GM12878 (cell line): ENCODE measurements at regions not wholly inside any gene's neighbourhood (a gene's known extent, or its start where the extent isn't known, plus 50 kb on each side); places are given as distances from the start of the nearest gene placed in this dataset.

Experiments used
- ATAC-seq: fragments of 200-7000 bp; cut with Tn5 transposase; 3 replicates; pipeline ENCODE4 v1.9.1; 2020; ENCODE audit warnings: mild to moderate bottlenecking, moderate library complexity
- BruUV-seq: library from RNA; stranded (reverse); fragments of 400-500 nt; replicated peaks from 2 replicates; lab custom pipeline; 2021; lab: Mats Ljungman, UMichigan
- CTCF ChIA-PET: fragments of 300-600 bp; sonication (Branson Sonifier 250); formaldehyde crosslinking; extraction: SDS; loops from one replicate; lab custom pipeline; 2021; ENCODE audit warnings: inconsistent platforms; lab: Yijun Ruan, JAX
- POLR2A ChIA-PET: fragments of 350-600 bp; formaldehyde crosslinking; extraction: SDS; loops from one replicate; lab custom pipeline; 2021; ENCODE audit warnings: inconsistent platforms; lab: Charles Lee
- RAD21 ChIA-PET: fragments of 300-600 bp; sonication (Branson Sonifier 250); formaldehyde crosslinking; loops from one replicate; lab custom pipeline; 2023; ENCODE audit warnings: antibody characterized with exemption; ENCODE audit not compliant: unreplicated experiment; lab: Charles Lee
- SMC1A ChIA-PET: fragments of 300-600 bp; sonication (Branson Sonifier 250); formaldehyde crosslinking; loops from one replicate; lab custom pipeline; 2023; ENCODE audit not compliant: unreplicated experiment, uncharacterized antibody; lab: Charles Lee
- DNase-seq: peaks from one replicate; pipeline ENCODE4 v3.0.0-alpha.2; 2011; ENCODE audit warnings: low read depth, low spot score
- FAIRE-seq: peaks from 3 replicates; lab custom pipeline; 2011; peaks lifted over from hg19 to GRCh38; lab: Jason Lieb, UNC
- H2AFZ ChIP-seq: 2 replicates; pipeline ENCODE4 v1.6.0; 2011; ENCODE audit warnings: low read depth, low read length, control low read depth; ENCODE audit not compliant: control insufficient read depth
- H3K27ac ChIP-seq: 2 replicates; pipeline ENCODE4 v1.5.1; 2011; ENCODE audit warnings: control low read depth; ENCODE audit not compliant: control insufficient read depth, insufficient read depth
- H3K27me3 ChIP-seq, 2 experiments: replicated peaks in 1 of 2; 2 replicates each; pipeline versions ENCODE4 v1.6.0 to v1.6.1; 2011; ENCODE audit warnings: low read length in 1 of 2; ENCODE audit not compliant: control insufficient read depth in 2 of 2, insufficient read depth in 2 of 2
- H3K36me3 ChIP-seq, 2 experiments: 2 replicates each; pipeline ENCODE4 v1.5.1; 2011; ENCODE audit warnings: low read length in 1 of 2; ENCODE audit not compliant: control insufficient read depth in 2 of 2, insufficient read depth in 2 of 2
- H3K4me1 ChIP-seq: 2 replicates; pipeline ENCODE4 v1.6.1; 2011; ENCODE audit warnings: mild to moderate bottlenecking, low read length, moderate library complexity, mixed read lengths; ENCODE audit not compliant: control insufficient read depth, insufficient read depth
- H3K4me2 ChIP-seq: 2 replicates; pipeline ENCODE4 v1.6.0; 2011; ENCODE audit warnings: control low read depth; ENCODE audit not compliant: control insufficient read depth, insufficient read depth
- H3K4me3 ChIP-seq: fragments of 200-600 bp; sonication (generic); 2 replicates; pipeline ENCODE4 v1.5.1; 2016
- H3K79me2 ChIP-seq: 2 replicates; pipeline ENCODE4 v1.6.0; 2011; ENCODE audit warnings: low read length; ENCODE audit not compliant: control insufficient read depth, insufficient read depth
- H3K9ac ChIP-seq: 2 replicates; pipeline ENCODE4 v1.8.0; 2011; ENCODE audit warnings: low read length, control low read depth, mixed read lengths; ENCODE audit not compliant: control insufficient read depth, insufficient read depth
- H3K9me3 ChIP-seq: replicated peaks from 3 replicates; pipeline ENCODE4 v1.5.1; 2011; ENCODE audit warnings: mild to moderate bottlenecking, low read length; ENCODE audit not compliant: control insufficient read depth, insufficient read depth
- H4K20me1 ChIP-seq: 2 replicates; pipeline ENCODE4 v1.6.0; 2011; ENCODE audit not compliant: control insufficient read depth, insufficient read depth
- ETV6 ChIP-seq, 2 experiments: fragments of 450-650 bp in 1 of 2; IDR thresholded peaks in 1 of 2; conservative IDR thresholded peaks in 1 of 2; 2 replicates each; pipeline ENCODE4 v1.6.1; 2014; ENCODE audit warnings: antibody characterized with exemption in 1 of 2, borderline replicate concordance in 1 of 2, low read depth in 1 of 2, mild to moderate bottlenecking in 1 of 2, moderate library complexity in 1 of 2
- FOS ChIP-seq: IDR thresholded peaks from 3 replicates; pipeline ENCODE4 v1.6.1; 2011; ENCODE audit warnings: borderline replicate concordance; ENCODE audit not compliant: insufficient read length; ENCODE audit errors: extremely low read depth
- FOXM1 ChIP-seq: IDR thresholded peaks from 2 replicates; pipeline ENCODE4 v1.6.1; 2012; ENCODE audit warnings: low read depth, mild to moderate bottlenecking, inconsistent platforms, low read length, moderate library complexity
- GATAD2B ChIP-seq: fragments of 450-650 bp; conservative IDR thresholded peaks from 2 replicates; pipeline ENCODE4 v1.6.1; 2017; ENCODE audit warnings: low read depth, mild to moderate bottlenecking, moderate library complexity
- MEF2A ChIP-seq: IDR thresholded peaks from 2 replicates; pipeline ENCODE4 v1.6.1; 2011; ENCODE audit warnings: low read depth, mild to moderate bottlenecking, low read length, moderate library complexity; ENCODE audit not compliant: insufficient read depth
- NFIC ChIP-seq: IDR thresholded peaks from 2 replicates; pipeline ENCODE4 v1.6.1; 2012; ENCODE audit warnings: low read depth, mild to moderate bottlenecking, inconsistent platforms, low read length, moderate library complexity
- PAX5 ChIP-seq: IDR thresholded peaks from 2 replicates; pipeline ENCODE4 v1.6.1; 2011; ENCODE audit warnings: low read depth, low read length, borderline replicate concordance
- POLR2A ChIP-seq: IDR thresholded peaks from 2 replicates; pipeline ENCODE4 v1.6.1; 2011; ENCODE audit warnings: low read depth, mild to moderate bottlenecking, low read length
- RCOR1 ChIP-seq: conservative IDR thresholded peaks from 2 replicates; pipeline ENCODE4 v1.6.1; 2012; ENCODE audit warnings: low read depth, low read length, improper control_type of control experiment
- SMAD5 ChIP-seq: IDR thresholded peaks from 2 replicates; pipeline ENCODE4 v1.6.1; 2016; ENCODE audit warnings: antibody characterized with exemption, low read depth
- SMARCA5 ChIP-seq: fragments of 450-650 bp; IDR thresholded peaks from 2 replicates; pipeline ENCODE4 v1.6.1; 2017; ENCODE audit warnings: mild to moderate bottlenecking
- SMC3 ChIP-seq: IDR thresholded peaks from 2 replicates; pipeline ENCODE4 v1.6.1; 2011; ENCODE audit warnings: low read length, improper control_type of control experiment, borderline replicate concordance
- TARDBP ChIP-seq: IDR thresholded peaks from 2 replicates; pipeline ENCODE4 v1.6.1; 2016; ENCODE audit warnings: borderline replicate concordance
- YY1 ChIP-seq: IDR thresholded peaks from 2 replicates; pipeline ENCODE4 v1.6.1; 2011; ENCODE audit warnings: low read depth, mild to moderate bottlenecking, low read length
- ZNF24 ChIP-seq: fragments of 450-650 bp; IDR thresholded peaks from 2 replicates; pipeline ENCODE4 v1.6.1; 2017; ENCODE audit warnings: antibody characterized with exemption, mild to moderate bottlenecking
- ZSCAN29 ChIP-seq: fragments of 450-650 bp; IDR thresholded peaks from 2 replicates; pipeline ENCODE4 v1.6.1; 2017; ENCODE audit warnings: mild to moderate bottlenecking, moderate library complexity
- WGBS: methylation state at CpG from one replicate; pipeline ENCODE4 v1.1.6; 2016; ENCODE audit warnings: low lambda C conversion rate; ENCODE audit not compliant: insufficient replicate concordance, insufficient coverage; ENCODE audit errors: missing lambda C conversion rate; 5-methylcytosine and 5-hydroxymethylcytosine counted together
- in situ Hi-C: fragments of 300-500 bp; cut with MboI; formaldehyde crosslinking; loops from 9 replicates; pipeline ENCODE4 v1.14.3; 2018; ENCODE audit warnings: mixed read lengths
- intact Hi-C: fragments of 100-400 bp; cut with micrococcal nuclease; formaldehyde crosslinking; loops from one replicate; pipeline ENCODE4 v1.14.2; 2022; ENCODE audit not compliant: unreplicated experiment
- TF ChIP-seq, protein P1 (sequence below): IDR thresholded peaks from 2 replicates; pipeline ENCODE4 v1.6.1; 2012; ENCODE audit warnings: low read depth, low read length, improper control_type of control experiment
- TF ChIP-seq, protein P2 (sequence below): IDR thresholded peaks from 2 replicates; pipeline ENCODE4 v1.6.1; 2012; ENCODE audit warnings: low read length, inconsistent platforms

DNA sequence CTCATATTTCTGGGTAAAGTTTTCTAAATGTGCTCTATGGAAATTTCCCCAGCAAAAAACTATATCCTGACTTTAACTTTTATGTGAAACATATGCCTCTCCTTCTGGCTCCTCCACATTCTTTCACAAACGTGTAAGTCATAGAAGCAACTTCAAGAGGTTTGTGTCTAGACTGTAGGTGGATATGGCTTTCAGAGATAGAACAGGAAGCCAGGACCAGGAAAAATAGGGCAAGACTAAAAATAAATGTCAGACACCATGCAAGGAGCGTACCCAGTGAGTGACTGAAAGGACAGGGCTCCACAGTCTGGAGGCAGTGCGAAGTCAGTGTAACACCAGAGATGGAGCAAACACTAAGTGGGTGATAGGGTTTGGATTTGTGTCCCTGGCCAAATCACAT lies 240.7 kb downstream of the COX7C start:
- H3K36me3 ChIP-seq: no peaks in the 10 kb centered on the region
- POLR2A ChIA-PET: no interaction called here
- ATAC-seq: no peak
- CTCF ChIA-PET: interaction anchor here (1.8 kb wide), 1 partner anchor 22 kb away, joined by 5 read pairs; no protein-coding TSS in a partner anchor
- H2AFZ ChIP-seq: no peak overlapping the region
- H3K9ac ChIP-seq: no peak overlapping the region
- no peak overlapping the region for H3K4me3 ChIP-seq
- H3K27me3 ChIP-seq: no peaks in the 10 kb centered on the region
- no peaks in the 10 kb centered on the region for H3K9me3 ChIP-seq
- no peaks in the 10 kb centered on the region for H3K79me2 ChIP-seq
- RAD21 ChIA-PET: no interaction called here
- in situ Hi-C loops (no loop called here), intact Hi-C loops (no loop called here)
- SMC1A ChIA-PET: interaction anchor here (0.8 to 1.1 kb wide), 2 partner anchors 9 to 13 kb away, joined by 3 to 4 read pairs; no protein-coding TSS in a partner anchor
- H3K27ac ChIP-seq: no peak overlapping the region
- H3K4me2 ChIP-seq: no peak overlapping the region
- no TSS peak for BruUV-seq
- no peak for FAIRE-seq
- TF ChIP-seq RCOR1: no peak
- TF ChIP-seq, protein P1, sequence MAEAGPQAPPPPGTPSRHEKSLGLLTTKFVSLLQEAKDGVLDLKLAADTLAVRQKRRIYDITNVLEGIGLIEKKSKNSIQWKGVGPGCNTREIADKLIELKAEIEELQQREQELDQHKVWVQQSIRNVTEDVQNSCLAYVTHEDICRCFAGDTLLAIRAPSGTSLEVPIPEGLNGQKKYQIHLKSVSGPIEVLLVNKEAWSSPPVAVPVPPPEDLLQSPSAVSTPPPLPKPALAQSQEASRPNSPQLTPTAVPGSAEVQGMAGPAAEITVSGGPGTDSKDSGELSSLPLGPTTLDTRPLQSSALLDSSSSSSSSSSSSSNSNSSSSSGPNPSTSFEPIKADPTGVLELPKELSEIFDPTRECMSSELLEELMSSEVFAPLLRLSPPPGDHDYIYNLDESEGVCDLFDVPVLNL: no peak
- no peak for TF ChIP-seq POLR2A
- no peak for TF ChIP-seq SMAD5
- TF ChIP-seq TARDBP: no peak
- TF ChIP-seq FOXM1: no peak
- no peak for TF ChIP-seq ZSCAN29
- no peak for TF ChIP-seq GATAD2B
- no peaks in the 10 kb centered on the region for H3K4me1 ChIP-seq
- DNase-seq: no peak
- no peaks in the 10 kb centered on the region for H4K20me1 ChIP-seq
- WGBS: 17% methylated on average over 3 of the region's 3 CpGs

DNA sequence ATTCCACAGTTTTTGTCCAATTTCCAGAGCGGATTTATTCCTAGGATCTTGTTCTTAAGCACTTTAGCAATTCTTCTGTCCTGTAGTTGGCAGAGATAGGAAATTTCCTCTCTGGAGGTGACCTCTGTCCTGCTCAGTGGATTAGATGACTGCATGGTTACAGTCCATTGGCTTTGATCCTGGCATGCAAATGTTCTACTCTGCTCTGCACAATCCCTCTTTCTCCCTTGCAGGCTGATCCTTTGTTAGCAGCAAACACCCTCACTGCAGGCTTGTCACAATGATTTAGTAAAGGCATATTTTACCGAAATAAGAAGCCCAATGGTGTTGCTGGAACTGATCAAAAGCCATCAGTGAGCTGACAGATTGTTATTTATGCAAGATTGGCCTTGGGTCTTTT lies 243.8 kb downstream of the COX7C start:
- no peak for DNase-seq
- no peak for ATAC-seq
- Histone ChIP-seq H3K79me2 (no peaks in the 10 kb centered on the region), H3K27ac (no peak overlapping the region), H2AFZ (no peak overlapping the region), H3K4me2 (no peak overlapping the region), H3K4me1 (no peaks in the 10 kb centered on the region), H3K9me3 (no peaks in the 10 kb centered on the region), H4K20me1 (no peaks in the 10 kb centered on the region), H3K9ac (no peak overlapping the region), H3K4me3 (no peak overlapping the region), H3K27me3 (no peaks in the 10 kb centered on the region), H3K36me3 (no peaks in the 10 kb centered on the region)
- RAD21 ChIA-PET: no interaction called here
- POLR2A ChIA-PET: no interaction called here
- in situ Hi-C loops (no loop called here), intact Hi-C loops (no loop called here)
- CTCF ChIA-PET: interaction anchor here (1.7 kb wide), 1 partner anchor 12 kb away, joined by 4 read pairs; no protein-coding TSS in a partner anchor
- no TSS peak for BruUV-seq
- 39% methylated on average over 2 of the region's 2 CpGs for WGBS
- FAIRE-seq: no peak
- SMC1A ChIA-PET: no interaction called here
- TF ChIP-seq NFIC (no peak), SMARCA5 (no peak), FOS (no peak), PAX5 (no peak), ETV6 (conservative IDR thresholded peaks at IDR 0.05 in 1 of 2, IDR thresholded peaks at IDR 0.05 in 1 of 2; ENCODE audit: borderline replicate concordance in 1 of 2, low read depth in 1 of 2) (no peak), SMC3 (no peak), MEF2A (no peak), ZNF24 (no peak), YY1 (no peak)
- TF ChIP-seq, protein P2, sequence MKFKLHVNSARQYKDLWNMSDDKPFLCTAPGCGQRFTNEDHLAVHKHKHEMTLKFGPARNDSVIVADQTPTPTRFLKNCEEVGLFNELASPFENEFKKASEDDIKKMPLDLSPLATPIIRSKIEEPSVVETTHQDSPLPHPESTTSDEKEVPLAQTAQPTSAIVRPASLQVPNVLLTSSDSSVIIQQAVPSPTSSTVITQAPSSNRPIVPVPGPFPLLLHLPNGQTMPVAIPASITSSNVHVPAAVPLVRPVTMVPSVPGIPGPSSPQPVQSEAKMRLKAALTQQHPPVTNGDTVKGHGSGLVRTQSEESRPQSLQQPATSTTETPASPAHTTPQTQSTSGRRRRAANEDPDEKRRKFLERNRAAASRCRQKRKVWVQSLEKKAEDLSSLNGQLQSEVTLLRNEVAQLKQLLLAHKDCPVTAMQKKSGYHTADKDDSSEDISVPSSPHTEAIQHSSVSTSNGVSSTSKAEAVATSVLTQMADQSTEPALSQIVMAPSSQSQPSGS: no peak
